ENCODE measurements at regions not wholly inside any gene's neighbourhood (a gene's known extent, or its start where the extent isn't known, plus 50 kb on each side); places are given as distances from the start of the nearest gene placed in this dataset.

- no peak for TF ChIP-seq ARNTL (CRISPR knock-in tag; IDR thresholded peaks at IDR 0.05; ENCODE audit: borderline replicate concordance, low read depth)
- no peak for TF ChIP-seq PPARA (CRISPR knock-in tag; IDR thresholded peaks at IDR 0.05; ENCODE audit: borderline replicate concordance)
- TF ChIP-seq, protein P1, sequence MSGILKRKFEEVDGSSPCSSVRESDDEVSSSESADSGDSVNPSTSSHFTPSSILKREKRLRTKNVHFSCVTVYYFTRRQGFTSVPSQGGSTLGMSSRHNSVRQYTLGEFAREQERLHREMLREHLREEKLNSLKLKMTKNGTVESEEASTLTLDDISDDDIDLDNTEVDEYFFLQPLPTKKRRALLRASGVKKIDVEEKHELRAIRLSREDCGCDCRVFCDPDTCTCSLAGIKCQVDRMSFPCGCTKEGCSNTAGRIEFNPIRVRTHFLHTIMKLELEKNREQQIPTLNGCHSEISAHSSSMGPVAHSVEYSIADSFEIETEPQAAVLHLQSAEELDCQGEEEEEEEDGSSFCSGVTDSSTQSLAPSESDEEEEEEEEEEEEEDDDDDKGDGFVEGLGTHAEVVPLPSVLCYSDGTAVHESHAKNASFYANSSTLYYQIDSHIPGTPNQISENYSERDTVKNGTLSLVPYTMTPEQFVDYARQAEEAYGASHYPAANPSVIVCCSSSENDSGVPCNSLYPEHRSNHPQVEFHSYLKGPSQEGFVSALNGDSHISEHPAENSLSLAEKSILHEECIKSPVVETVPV (CRISPR knock-in tag; IDR thresholded peaks at IDR 0.05) = no peak
- TF ChIP-seq ZNF565 (CRISPR knock-in tag; conservative IDR thresholded peaks at IDR 0.05; ENCODE audit: low read depth) = no peak
- TF ChIP-seq ZFP30 (CRISPR knock-in tag; IDR thresholded peaks at IDR 0.05) = no peak
- TF ChIP-seq, protein P2, sequence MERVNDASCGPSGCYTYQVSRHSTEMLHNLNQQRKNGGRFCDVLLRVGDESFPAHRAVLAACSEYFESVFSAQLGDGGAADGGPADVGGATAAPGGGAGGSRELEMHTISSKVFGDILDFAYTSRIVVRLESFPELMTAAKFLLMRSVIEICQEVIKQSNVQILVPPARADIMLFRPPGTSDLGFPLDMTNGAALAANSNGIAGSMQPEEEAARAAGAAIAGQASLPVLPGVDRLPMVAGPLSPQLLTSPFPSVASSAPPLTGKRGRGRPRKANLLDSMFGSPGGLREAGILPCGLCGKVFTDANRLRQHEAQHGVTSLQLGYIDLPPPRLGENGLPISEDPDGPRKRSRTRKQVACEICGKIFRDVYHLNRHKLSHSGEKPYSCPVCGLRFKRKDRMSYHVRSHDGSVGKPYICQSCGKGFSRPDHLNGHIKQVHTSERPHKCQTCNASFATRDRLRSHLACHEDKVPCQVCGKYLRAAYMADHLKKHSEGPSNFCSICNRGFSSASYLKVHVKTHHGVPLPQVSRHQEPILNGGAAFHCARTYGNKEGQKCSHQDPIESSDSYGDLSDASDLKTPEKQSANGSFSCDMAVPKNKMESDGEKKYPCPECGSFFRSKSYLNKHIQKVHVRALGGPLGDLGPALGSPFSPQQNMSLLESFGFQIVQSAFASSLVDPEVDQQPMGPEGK (CRISPR knock-in tag; IDR thresholded peaks at IDR 0.05; ENCODE audit: borderline replicate concordance) = no peak
- TF ChIP-seq RARB (CRISPR knock-in tag; IDR thresholded peaks at IDR 0.05) = no peak
- no peak for TF ChIP-seq TSHZ2 (CRISPR knock-in tag; IDR thresholded peaks at IDR 0.05)
- no peak for TF ChIP-seq SNAI2 (CRISPR knock-in tag; IDR thresholded peaks at IDR 0.05)
- no peak for TF ChIP-seq ZC3H10 (CRISPR knock-in tag; IDR thresholded peaks at IDR 0.05)
- no peak for TF ChIP-seq ISL1 (CRISPR knock-in tag; IDR thresholded peaks at IDR 0.05)
- peak; percentile 96 for ATAC-seq
Observed at GRCh38 chr9:109880276-109881169, 100.5 kb downstream of the PALM2AKAP2 start.

GRCh38 chr9:109883623-109884022 lies 103.6 kb downstream of the PALM2AKAP2 start:
- TF ChIP-seq SNAI2 (CRISPR knock-in tag; IDR thresholded peaks at IDR 0.05) (no peak), PPARA (CRISPR knock-in tag; IDR thresholded peaks at IDR 0.05; ENCODE audit: borderline replicate concordance) (no peak), ESRRG (CRISPR knock-in tag; IDR thresholded peaks at IDR 0.05) (no peak), BACH2 (CRISPR knock-in tag; IDR thresholded peaks at IDR 0.05; ENCODE audit: borderline replicate concordance) (no peak), ZC3H10 (CRISPR knock-in tag; IDR thresholded peaks at IDR 0.05) (no peak), RARB (CRISPR knock-in tag; IDR thresholded peaks at IDR 0.05) (no peak), ARNTL (CRISPR knock-in tag; IDR thresholded peaks at IDR 0.05; ENCODE audit: borderline replicate concordance, low read depth) (no peak), ZFP30 (CRISPR knock-in tag; IDR thresholded peaks at IDR 0.05) (no peak)
- no peak for ATAC-seq

GRCh38 chr9:109886041-109886440 lies 106.0 kb downstream of the PALM2AKAP2 start:
- TF ChIP-seq PPARA (CRISPR knock-in tag; IDR thresholded peaks at IDR 0.05; ENCODE audit: borderline replicate concordance) (no peak), RARB (CRISPR knock-in tag; IDR thresholded peaks at IDR 0.05) (no peak), TCF4 (CRISPR knock-in tag; IDR thresholded peaks at IDR 0.05; ENCODE audit: borderline replicate concordance) (no peak), GLIS3 (CRISPR knock-in tag; IDR thresholded peaks at IDR 0.05) (no peak), ZNF8 (CRISPR knock-in tag; IDR thresholded peaks at IDR 0.05) (no peak), ARNTL (CRISPR knock-in tag; IDR thresholded peaks at IDR 0.05; ENCODE audit: borderline replicate concordance, low read depth) (no peak), CSDC2 (CRISPR knock-in tag; IDR thresholded peaks at IDR 0.05) (no peak)
- TF ChIP-seq, protein P3, sequence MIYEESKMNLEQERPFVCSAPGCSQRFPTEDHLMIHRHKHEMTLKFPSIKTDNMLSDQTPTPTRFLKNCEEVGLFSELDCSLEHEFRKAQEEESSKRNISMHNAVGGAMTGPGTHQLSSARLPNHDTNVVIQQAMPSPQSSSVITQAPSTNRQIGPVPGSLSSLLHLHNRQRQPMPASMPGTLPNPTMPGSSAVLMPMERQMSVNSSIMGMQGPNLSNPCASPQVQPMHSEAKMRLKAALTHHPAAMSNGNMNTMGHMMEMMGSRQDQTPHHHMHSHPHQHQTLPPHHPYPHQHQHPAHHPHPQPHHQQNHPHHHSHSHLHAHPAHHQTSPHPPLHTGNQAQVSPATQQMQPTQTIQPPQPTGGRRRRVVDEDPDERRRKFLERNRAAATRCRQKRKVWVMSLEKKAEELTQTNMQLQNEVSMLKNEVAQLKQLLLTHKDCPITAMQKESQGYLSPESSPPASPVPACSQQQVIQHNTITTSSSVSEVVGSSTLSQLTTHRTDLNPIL (CRISPR knock-in tag; IDR thresholded peaks at IDR 0.05; ENCODE audit: low read depth) = no peak
- no peak for ATAC-seq

DNA sequence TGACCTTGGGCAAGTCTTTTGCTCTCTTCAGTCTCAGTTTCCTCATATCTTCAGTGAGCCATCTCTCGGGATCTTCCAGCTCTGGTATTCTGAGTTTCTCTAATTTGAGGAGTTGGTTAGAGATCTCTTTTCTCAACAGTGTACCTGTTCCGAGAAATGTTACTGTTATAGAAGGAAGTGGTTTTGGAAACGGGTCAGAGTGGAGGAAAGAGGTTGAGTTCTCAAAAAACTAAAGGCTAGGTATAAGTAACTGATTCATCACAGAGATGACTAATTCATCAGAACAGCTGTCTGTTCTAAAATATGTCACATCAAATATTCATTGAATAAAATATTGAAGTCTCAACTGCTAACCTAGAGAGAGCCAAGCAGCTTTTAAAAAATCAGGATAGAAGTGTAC lies 106.6 kb downstream of the PALM2AKAP2 start:
- ATAC-seq = no peak; the same call in 2 of the 3 replicates
- TF ChIP-seq, protein P3 (CRISPR knock-in tag; IDR thresholded peaks at IDR 0.05; ENCODE audit: low read depth) = no peak
- TF ChIP-seq ARNTL (CRISPR knock-in tag; IDR thresholded peaks at IDR 0.05; ENCODE audit: borderline replicate concordance, low read depth) = no peak
- TF ChIP-seq ZNF70 (CRISPR knock-in tag; IDR thresholded peaks at IDR 0.05) = no peak
- TF ChIP-seq ZFP3 (CRISPR knock-in tag; IDR thresholded peaks at IDR 0.05) = no peak
- no peak for TF ChIP-seq SNAI2 (CRISPR knock-in tag; IDR thresholded peaks at IDR 0.05)
- no peak for TF ChIP-seq OSR1 (CRISPR knock-in tag; IDR thresholded peaks at IDR 0.05)
- no peak for TF ChIP-seq TOX (CRISPR knock-in tag; IDR thresholded peaks at IDR 0.05; ENCODE audit: borderline replicate concordance)
- TF ChIP-seq ZC3H10 (CRISPR knock-in tag; IDR thresholded peaks at IDR 0.05) = no peak
- TF ChIP-seq, protein P2 (CRISPR knock-in tag; IDR thresholded peaks at IDR 0.05; ENCODE audit: borderline replicate concordance) = no peak
- TF ChIP-seq ZFP30 (CRISPR knock-in tag; IDR thresholded peaks at IDR 0.05) = no peak
